ENCODE measurements at regions not wholly inside any gene's neighbourhood (a gene's known extent, or its start where the extent isn't known, plus 50 kb on each side); places are given as distances from the start of the nearest gene placed in this dataset.

DNA sequence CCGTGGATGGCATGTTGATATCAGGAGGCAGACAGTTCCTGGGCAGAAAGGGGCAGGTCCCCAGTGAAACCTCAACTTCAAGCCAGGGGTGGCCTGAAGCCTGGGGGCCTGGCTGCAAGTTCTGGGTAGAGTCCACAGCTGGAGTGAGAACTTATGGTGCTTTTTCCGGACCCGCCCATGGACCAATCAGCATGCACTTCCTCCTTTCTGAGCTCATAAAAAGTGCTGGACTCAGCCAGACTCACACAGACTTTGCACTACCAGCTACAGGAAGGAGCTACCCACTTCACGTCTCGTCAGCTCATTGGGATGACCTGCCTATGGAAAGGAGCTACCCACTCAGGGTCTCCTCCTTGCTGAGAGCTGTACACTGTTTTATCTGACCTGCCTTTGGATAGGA is 183.1 kb upstream of the MC4R start:
- no peak for DNase-seq (ENCODE audit: low spot score)

DNA sequence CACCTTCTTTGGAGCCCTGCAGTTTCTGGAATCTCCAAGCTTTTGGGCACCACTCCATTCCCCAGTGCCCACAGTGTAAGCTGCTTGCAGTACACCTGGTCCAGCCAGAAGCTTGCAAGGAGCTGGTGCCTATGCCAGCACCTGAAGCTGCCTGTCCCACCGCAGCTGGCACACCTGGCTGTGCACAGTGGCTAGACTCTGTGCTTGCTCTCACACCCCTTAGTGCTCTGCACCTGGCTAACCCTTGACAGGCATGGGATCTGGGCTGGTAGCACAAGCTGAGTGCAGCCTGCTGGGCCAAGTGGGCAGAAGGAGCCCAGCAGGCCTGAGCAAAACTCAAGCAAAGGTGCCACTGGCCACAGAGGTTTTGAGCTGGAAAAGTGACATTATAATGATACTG is 183.8 kb upstream of the MC4R start:
- no peak for DNase-seq (ENCODE audit: low spot score)

DNA sequence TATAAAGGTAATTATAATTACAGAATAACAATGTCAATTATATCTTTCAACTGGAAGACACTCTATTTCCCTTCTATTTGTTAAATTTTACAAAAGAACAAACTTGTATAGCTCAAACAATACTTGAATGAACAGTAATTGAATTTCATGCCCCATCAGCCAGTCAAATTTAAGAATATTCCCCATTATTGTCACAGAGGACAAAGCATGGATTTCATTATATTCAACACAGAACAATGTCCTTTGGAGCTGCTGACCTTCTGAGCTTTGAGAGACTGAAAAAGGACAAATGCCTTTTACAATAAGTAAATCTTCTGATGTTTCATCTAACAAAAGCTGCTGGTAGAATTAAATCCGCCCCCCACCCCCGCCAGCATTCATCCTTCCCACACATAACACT is 187.5 kb upstream of the MC4R start:
- DNase-seq (ENCODE audit: low spot score): no peak

DNA sequence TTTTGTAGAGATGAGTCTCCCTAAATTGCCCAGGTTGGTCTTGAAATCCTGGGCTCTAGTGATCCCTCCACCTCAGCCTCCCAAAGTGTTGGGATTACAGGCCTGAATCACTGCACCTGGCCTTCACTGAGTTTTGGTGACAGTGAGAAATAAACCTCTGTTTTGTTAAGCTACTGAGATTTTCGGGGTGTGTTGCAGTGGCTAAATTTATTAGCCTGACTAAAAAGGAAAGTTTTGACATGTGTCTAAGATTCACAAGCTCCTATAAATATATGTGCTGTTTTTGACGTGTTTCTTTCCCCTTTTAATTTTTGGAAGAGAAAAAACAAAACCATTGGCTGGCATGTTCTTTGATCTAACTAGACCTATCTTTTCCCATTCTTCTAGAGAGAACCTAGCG is 190.5 kb upstream of the MC4R start:
- no peak for DNase-seq (ENCODE audit: low spot score)

DNA sequence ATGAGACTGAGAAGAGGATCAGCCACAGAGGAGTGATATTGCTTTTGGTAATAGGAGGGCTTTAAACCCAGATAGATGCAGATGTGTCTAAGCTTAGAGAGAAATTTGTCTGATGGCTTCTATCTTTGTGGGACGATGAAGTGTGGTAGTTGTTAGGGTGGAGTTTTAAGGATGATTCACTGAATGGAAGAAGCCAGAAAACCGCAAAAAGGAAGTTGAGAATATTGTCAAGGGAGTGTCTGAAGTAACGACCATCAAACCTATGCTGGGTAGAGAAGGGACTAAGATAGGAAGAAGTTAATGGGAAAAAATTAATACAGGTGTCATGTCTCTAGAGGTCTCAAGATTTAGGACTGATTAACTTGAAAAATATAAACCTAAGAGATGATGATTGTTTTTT is 195.6 kb upstream of the MC4R start:
- DNase-seq (ENCODE audit: low spot score): no peak

DNA sequence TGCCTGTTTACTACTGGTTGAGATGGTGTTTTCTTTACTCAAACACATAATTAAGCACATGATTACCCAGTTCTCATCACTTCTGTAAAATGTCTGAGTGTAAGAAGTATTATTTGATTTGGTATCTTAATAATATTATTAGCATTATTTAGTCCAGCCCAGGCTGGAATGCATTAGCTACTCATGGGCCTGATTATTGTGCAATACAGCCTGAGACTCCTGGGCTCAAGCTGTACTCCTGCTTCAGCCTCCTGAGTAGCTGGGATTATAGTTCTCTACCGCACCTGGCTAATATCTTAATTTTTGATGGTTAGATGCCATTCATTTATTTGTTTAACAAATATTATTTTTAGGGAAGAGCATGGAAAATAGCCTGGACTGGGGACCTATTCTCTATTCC is 197.6 kb upstream of the MC4R start:
- DNase-seq (ENCODE audit: low spot score): no peak

DNA sequence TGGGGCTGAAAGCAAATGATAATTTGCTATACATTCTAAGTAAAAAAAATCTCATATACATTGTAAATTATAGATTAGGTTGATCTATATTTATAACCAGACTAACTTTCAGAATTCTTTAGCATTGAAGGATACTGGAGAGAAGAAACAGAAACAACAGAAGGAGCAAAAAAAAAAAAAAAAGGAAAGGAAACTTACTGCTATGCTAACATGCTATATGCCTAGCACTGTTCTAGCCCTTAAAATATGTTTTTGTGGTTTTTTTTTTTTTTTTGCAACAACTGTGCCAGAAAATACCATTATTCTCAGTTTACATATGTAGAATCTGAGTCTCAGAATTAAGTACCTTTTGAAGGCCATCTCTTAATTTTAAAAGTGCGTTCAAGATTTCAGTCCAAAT is 204.9 kb upstream of the MC4R start:
- DNase-seq (ENCODE audit: low spot score): no peak

DNA sequence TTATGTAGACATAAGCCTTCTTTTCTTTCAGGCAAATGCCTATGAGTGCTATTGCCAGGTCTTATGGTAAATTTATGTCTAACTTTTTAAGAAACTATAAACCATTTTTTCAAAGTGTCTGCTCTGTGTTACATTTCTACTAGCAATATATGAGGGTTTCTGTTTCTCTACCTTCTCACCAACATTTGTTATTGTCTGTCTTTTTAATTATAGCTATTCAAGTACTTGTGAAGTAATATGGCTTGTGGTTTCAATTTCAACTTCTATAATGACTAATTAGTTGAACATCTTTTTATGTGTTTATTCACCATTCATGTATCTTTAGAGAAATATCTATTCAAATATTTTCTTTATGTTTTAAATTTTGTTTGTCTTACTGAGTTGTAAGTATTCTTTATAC is 213.1 kb upstream of the MC4R start:
- DNase-seq (ENCODE audit: low spot score): no peak

DNA sequence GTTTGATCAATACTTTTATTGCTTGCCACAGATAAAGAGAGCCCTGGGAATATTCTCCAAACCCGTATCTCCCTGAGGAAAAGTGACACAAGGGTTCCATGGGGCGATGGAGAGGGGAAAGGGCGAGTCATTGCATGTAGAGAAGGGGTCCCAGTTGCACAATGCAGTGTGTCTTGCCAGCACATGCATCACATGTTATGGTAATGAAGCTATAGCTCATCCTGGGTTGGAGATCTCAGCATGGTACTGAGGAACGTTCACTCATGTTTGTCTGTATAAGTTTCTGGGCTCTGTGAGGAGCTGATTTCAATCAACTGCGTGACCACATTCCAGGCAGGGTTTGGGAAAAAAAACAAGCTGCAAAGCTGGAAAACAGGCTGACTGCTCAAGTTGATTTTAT is 220.7 kb upstream of the MC4R start:
- no peak for DNase-seq (ENCODE audit: low spot score)

DNA sequence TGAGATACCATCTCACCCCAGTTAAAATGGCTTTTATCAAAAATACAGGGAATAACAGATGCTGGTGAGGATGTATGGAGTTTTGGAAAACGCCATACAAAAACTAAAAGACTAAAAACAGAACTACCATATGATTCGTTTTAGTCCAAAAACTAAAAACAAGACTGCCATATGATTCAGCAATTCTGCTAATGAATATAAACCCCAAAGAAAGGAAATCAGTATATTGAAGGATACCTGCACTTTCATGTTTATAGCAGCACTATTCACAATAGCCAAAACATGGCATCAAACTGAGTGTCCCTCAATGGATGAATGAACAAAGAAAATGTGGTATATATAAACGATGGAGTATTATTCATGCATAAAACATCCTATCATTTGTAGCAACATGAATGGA is 224.4 kb upstream of the MC4R start:
- DNase-seq (ENCODE audit: low spot score): no peak

DNA sequence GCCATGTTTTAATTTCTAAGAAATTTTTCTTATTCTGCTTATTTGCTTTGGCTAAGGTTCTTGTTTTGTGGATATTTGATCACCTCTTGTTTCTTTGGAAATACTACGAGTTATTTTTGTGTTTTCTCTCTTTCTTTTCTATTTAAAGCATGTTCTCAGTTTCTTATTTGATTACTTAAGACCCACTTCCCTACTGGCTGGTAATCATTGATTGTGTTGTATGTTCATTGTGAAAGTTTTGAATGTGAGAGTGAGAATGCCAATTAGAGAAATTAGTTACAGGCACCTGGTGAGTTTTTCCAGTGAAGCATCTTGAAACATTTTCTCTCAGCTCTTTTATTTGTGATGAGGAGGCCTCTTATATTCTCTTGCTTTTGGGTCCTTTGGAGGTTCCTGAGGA is 226.7 kb upstream of the MC4R start:
- DNase-seq (ENCODE audit: low spot score): no peak

DNA sequence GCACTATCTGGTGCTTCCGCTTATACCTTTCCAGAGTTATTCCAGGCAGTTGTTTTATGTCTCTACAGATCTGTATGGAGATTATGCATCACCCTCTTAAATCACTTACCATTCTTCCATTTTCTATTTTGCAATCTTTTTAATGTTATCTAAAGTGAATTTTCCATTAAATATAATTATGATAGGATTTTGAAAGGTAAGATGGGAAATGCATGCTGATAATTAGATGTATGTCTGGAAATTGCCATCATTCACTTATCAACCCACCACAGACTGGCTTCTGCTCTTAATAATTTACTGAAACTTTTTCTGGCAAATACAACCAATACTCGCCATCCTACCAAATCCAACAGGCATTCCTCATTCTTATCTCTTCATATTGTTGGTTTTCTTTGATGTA is 227.4 kb upstream of the MC4R start:
- DNase-seq (ENCODE audit: low spot score): no peak

DNA sequence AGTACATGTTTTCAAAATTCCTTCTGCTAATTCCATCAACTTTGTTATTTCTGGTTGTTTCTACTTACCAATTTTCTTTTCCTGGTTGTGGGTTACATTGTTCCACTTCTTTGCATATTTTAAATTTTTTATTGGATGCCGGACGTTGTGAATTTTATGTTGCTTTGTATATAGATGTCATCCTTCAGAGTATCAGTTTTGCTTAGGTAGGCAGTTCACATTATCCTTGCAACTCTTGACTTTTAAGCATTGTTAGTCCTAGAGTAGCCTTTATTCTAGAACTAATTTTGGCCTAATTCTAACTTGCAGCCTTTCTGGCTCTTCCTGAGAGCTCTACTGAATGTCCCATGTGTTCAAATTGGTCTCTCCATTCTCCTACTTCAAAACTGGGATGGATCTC is 228.7 kb upstream of the MC4R start:
- no peak for DNase-seq (ENCODE audit: low spot score)

DNA sequence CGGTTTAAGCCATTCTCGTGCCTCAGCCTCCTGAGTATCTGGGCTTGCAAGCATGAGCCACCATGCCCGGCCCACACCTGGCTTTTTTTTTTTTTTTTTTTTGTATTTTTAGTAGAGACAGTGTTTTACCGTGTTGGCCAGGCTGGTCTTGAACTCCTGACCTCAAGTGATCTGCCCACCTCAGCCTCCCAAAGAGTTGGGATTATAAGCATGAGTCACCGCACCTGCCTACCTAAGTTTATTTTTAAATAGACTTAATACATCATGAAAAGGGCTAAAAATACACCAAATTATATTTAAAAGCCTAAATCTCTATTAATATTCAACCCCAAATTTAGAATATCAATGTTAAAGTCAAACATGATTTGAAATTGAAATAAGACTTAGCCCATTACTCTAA is 250.8 kb upstream of the MC4R start:
- no peak for DNase-seq (ENCODE audit: low spot score)

DNA sequence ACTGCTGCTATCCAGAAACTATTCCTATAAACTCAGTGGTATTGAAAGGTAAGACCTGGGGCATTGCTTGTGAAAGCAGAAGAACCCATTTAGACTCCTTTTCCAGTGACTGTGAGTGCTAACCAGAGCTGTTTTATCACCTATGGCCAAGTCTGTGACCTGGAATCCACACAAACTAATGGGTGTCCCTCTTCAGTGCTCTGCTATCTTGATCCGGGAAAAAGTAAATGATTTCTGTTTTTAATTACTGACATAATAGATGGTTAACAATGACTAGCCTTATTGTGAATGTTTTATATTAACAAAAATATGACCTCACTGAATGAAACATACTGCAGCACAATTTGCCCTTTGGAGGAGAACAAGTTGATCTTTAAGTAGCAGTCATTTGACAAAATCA is 251.6 kb upstream of the MC4R start:
- DNase-seq (ENCODE audit: low spot score): no peak

DNA sequence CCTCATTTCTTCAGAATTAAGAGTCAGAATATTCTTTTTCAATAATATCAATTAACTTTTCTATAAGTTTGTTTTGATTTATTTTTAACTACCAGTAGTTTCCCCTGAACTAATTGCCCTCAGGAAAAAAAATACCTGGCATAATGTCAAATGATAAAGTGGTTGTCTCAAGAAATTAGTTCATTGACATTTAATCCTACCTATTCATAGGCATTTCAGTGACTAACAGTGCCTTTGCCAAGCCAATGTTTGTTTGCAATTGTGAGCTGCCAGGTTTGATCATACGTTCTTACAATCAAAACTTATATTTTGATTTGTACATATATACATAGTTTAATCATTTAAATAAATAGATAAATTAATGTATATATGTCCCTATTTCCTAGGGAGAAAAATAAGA is 267.3 kb upstream of the MC4R start:
- DNase-seq (ENCODE audit: low spot score): no peak

DNA sequence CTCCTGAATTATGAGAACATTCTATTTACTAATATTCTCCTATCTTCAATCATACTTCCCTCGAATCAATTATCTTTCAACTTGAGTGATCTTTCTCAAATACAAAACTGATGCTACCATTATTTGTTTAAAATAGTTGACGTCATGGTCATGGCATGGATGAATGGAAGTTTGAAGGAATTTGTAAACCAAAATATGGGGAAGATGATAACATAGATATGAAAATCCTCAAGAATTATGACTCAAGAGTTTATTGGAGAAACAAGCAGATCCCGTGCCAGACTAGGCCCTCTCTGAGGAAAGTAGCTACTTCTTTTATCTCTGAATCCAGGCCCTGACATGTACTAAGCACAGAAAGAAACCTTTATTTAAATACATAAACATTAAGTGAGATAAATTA is 270.4 kb upstream of the MC4R start:
- DNase-seq (ENCODE audit: low spot score): no peak

DNA sequence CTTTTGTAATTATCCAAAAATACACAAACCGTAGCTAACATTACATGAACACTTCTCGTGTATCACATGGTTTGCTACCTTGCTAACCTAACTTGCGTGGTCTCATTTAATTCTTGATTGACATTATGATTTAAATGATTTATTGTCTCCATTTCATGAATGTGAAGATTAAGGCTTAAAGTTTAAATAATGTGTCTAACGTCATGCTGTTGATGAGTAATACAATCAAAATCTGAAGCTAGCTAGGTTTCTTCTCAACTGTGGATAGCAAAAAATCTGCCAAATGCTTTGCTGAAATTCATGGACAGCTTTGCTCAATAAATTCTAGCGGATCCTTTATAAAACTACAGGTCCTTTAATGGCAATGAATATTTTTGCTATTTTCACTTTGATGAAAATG is 274.1 kb upstream of the MC4R start:
- DNase-seq (ENCODE audit: low spot score): no peak

DNA sequence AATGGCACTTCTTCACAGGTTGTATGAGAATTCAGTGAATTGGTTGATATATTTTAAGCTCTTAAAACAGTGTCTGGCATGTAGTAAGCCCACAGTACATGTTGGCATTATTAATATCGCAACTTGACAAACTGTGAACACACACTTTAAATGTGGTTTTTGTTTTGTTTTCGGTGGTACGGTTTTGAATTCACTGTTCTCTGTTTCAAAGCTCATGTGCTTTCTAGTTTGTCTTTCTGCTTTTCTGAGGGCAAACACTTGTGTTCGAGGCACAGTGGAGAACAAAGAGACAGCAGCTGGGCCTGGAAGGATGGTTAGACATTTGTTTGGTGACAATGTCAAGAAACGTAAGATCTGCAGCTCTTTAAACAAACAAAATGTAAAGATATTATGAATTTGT is 276.5 kb upstream of the MC4R start:
- no peak for DNase-seq (ENCODE audit: low spot score)

DNA sequence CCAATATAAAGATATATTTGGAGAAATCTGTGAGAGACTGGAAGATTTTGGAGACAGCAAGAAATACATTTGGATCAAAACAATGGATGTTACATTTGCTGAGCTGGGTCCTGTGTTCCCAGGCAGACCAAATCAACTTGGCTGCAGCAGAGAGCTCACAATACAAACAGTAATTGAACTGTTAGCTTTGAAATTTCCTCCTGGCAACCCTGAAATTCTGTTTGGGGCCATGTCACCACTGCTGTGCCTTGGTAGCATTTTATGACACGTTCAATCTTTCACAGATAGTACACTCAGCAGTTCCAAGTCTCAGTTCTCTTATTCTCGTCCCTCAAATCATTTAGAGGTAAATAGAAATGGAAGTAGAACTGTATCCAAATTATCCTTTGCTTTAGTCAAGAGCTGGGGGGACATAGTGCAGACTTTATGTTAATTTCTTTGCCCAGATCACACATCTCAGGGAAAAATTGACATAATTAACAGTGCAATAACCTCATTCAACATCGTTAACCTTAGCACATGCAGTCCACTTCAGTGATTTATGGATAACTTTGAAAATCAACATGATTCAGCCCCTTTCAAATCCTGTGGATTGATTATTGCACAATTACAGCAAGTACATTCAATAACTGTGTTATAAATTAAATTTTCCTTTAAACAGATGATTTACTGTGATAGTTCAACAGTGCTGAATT is 277.4 kb upstream of the MC4R start:
- no peak for DNase-seq (ENCODE audit: low spot score)

DNA sequence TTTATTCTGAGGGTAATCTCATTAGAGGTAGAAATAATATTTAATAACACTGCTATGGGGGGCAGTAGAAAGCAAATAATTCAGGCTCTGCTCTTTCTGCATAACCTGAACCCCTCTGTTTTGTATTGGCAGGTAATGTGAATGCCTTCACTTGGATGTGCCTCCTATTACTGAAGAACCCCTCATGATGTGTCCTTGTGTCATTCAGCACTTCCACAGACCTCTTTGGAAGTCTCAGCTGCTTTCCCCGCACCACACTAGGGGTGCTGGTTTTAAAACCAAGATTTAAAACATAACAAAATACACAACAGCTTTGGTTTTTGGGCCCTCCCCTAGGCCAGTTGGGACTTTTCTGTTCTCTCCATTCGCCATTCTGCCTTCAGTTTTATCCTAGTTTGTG is 281.7 kb upstream of the MC4R start:
- DNase-seq (ENCODE audit: low spot score): no peak

DNA sequence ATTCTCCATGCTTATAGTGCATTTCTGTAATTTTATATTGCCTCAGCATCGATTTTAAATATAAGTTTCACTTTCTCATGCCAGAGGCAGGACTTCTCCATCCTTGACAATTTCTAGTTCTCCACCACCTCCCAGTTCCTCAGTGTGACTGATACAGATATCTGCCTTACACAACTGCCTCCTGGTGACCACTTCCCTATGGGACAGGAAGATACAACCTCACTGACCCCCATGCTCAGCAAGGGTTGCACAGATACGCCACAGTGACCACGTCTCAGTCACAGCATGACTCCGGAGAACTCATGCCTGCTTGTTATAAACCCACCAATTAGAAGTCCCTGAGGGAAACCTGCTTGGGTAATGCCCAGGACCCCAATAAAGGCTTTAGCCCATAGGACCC is 284.0 kb upstream of the MC4R start:
- DNase-seq (ENCODE audit: low spot score): peak; percentile 3

DNA sequence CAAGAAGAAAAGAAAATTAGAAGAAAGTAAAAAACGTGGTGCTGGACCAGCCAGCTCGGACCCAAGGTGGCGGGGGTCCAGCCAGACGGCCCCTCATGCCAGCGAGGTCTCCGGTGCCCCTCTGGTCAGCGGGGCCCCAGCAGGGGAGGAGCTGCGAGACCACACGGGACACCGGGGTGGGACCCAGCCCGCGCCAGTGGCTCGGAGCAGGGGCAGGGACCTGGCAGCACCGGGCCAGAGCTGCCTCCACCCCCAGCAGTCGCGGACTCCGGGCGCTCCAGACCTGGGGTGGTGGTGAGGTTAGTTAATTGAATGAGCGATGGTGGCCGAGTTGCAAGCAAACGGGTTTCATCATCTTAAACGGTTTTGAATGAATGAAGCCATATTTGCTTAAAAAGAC is 289.9 kb upstream of the MC4R start:
- DNase-seq (ENCODE audit: low spot score): no peak

DNA sequence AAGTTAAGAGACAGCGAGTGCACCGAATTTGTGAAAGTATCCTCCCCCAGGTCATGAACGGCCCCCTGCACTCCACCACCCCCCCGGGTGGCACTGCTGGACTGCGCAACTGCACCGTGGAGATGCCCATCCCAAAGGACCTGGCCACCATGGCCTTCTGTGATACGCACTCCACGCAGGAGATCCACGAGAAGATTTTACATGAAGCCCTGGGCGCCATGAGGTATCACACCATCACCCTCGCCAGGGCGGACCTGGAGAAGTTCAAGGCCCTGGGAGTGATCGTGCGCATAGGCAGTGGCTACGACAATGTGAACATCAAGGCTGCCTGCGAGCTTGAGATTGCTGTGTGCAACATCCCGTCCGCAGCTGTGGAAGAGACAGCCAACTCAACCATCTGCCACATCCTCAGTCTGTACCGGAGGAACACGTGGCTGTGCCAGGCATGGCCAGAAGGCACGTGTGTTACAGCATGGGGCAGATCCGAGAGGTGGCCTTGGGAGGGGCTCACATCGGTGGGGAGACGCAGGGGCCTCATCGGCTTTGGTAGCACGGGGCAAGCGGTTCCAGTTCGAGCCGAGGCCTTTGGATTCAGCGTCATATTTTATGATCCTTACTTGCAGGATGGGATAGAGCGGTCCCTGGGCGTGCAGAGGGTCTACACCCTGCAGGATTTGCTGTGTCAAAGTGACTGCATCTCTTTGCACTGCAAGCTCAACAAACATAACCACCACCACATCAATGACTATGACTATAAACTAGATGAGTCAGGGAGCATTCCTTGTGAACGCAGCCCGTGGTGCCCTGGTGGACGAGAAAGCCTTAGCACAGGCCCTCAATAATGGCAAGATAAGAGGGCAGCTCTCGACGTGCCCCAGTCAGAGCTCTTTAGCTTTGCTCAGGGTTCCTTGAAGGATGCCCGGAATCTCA is 290.8 kb upstream of the MC4R start:
- DNase-seq (ENCODE audit: low spot score): no peak
